T-helper 1 cell treated with Interleukin-12 subunit alpha and Interleukin-12 subunit beta and Interleukin-4 antibody, amounts not matched to agents 30 μg/mL and 1 μg/mL, for 36 hours (primary cell): ENCODE measurements at regions not wholly inside any gene's neighbourhood (a gene's known extent, or its start where the extent isn't known, plus 50 kb on each side); places are given as distances from the start of the nearest gene placed in this dataset.
"Not testable (repeated sequence)": the region's sequence is repeated elsewhere in the genome, so short reads cannot be mapped to it uniquely, and the experiment has no call there.

Experiments
- H3K27ac Mint-ChIP-seq: one replicate; pipeline ENCODE4 v1.8.0; 2021; ENCODE audit warnings: mild to moderate bottlenecking, mixed read lengths
- H3K27me3 Mint-ChIP-seq: one replicate; pipeline ENCODE4 v1.8.0; 2021; ENCODE audit warnings: low read depth, mixed read lengths
- H3K36me3 Mint-ChIP-seq: one replicate; pipeline ENCODE4 v1.8.0; 2021; ENCODE audit warnings: low read depth, mixed read lengths
- H3K4me1 Mint-ChIP-seq: one replicate; pipeline ENCODE4 v1.8.0; 2021; ENCODE audit warnings: low read depth, mixed read lengths
- H3K4me3 Mint-ChIP-seq: one replicate; pipeline ENCODE4 v1.8.0; 2021; ENCODE audit warnings: mild to moderate bottlenecking, moderate library complexity, mixed read lengths
- H3K9me3 Mint-ChIP-seq: one replicate; pipeline ENCODE4 v1.8.0; 2021; ENCODE audit warnings: mixed read lengths

GRCh38 chr5:99379187-99379586 is 450.4 kb upstream of the CHD1 start:
- H3K36me3 Mint-ChIP-seq, result no peaks in the 10 kb centered on the region
- no peaks in the 10 kb centered on the region for H3K27me3 Mint-ChIP-seq
- H3K4me1 Mint-ChIP-seq, result no peaks in the 10 kb centered on the region
- H3K27ac Mint-ChIP-seq, result no peak overlapping the region
- H3K4me3 Mint-ChIP-seq, result no peak overlapping the region
- peaks cover 10% of the 10 kb centered on the region for H3K9me3 Mint-ChIP-seq

DNA sequence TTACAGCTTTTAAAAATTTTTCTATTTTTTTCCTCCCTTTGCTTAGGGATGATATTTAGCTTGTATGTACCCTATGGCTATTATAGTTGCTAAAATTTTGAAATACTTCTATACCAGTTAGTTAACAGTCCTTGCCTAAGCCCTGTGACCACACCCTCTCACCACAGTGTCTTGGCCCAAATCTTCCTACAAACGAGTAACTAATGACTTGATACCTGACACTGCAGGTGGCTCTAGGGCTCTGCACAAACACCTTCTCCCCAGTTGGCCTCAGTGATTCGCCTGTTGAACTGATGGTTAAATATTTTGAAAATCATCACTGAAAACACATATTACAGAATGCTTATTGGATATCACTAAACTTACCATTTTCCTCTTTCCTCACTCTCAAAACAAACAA is 449.6 kb upstream of the CHD1 start:
- Mint-ChIP-seq H3K9me3 (peaks cover 9% of the 10 kb centered on the region), H3K27me3 (no peaks in the 10 kb centered on the region), H3K36me3 (no peaks in the 10 kb centered on the region), H3K4me3 (no peak overlapping the region), H3K4me1 (no peaks in the 10 kb centered on the region), H3K27ac (no peak overlapping the region)

DNA sequence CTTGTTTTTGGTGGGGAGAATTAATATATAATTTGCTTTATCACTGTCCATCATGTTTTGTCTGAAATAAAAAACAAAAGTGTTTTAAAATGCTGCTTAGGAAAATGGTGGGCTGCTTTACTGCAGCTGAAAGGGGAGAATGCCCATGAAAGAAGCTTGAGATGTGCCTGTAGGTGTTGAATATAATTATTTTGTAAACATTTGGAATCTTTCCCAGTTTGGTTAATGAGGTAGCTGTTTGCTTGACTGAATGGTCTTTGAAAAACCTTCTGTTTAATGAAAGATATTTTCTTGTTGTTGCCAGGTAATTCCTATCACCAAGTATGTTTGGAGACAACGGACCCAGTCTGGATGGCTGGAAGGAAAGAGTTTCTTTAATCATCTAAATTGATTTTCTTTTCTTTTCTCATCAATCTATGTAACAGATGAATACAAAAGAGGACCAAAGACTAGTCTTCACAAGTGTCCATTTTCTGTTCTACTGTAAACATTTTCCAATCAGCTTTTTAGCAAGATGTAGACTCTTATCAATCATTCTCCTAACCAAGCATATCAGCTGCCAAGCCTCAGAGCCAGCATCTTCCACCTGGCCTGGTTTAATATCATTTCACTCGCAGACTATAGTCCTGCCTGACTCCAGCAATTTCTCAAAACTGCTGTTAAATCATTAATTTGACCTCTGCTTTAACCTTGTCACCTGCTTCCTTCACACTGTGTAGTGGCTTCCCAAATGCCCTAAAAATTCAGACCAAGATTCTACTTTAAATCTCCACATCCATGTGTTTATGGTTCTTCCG is 441.2 kb upstream of the CHD1 start:
- Mint-ChIP-seq H3K27ac (no peak overlapping the region), H3K27me3 (no peaks in the 10 kb centered on the region), H3K4me3 (no peak overlapping the region), H3K9me3 (no peaks in the 10 kb centered on the region), H3K4me1 (no peaks in the 10 kb centered on the region), H3K36me3 (no peaks in the 10 kb centered on the region)

DNA sequence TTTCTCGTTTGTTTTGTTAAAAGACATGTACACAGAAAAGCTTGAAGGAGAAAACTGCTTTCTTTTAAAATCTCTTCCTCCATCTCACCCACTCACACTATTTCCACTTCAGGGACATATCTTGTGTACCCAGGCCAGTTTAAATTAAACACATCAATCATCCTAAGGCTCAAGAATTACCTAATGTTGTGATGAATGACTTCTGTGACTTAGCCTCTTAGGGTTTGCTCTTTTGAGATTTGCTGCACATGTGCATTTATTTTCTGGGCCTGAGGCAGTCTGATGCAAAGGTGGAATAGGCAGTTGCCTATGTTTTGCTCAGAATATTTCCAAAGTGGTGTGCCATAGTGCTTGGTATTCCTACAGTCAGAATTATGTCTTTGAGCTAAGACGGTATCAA is 439.9 kb upstream of the CHD1 start:
- Mint-ChIP-seq H3K27me3 (no peaks in the 10 kb centered on the region), H3K9me3 (no peaks in the 10 kb centered on the region), H3K36me3 (no peaks in the 10 kb centered on the region), H3K27ac (no peak overlapping the region), H3K4me1 (no peaks in the 10 kb centered on the region), H3K4me3 (no peak overlapping the region)

- H3K4me3 Mint-ChIP-seq, result no peak overlapping the region
- H3K4me1 Mint-ChIP-seq, result no peaks in the 10 kb centered on the region
- no peak overlapping the region for H3K27ac Mint-ChIP-seq
- no peaks in the 10 kb centered on the region for H3K27me3 Mint-ChIP-seq
- H3K36me3 Mint-ChIP-seq, result no peaks in the 10 kb centered on the region
- peaks cover 4% of the 10 kb centered on the region for H3K9me3 Mint-ChIP-seq
These were observed 427.1 kb upstream of the CHD1 start for GRCh38 chr5:99355881-99356280.

DNA sequence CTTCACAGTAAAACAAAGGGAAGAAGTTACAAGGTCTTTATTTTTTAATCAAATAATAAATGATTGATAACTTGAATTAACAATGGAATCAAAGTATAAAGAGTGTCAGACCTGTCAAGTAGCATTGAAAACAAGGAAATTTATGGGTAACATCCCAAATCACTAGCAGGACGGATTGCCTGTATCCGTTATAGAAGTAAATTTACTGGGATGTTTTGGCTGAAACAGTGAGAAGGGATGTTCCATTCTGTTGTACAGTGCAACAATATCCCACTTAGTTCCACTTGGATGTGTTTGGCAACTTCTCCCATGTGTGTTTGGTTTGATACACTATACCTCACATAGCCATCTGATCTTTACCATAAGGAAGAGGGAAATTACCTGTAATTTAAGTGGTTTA is 421.0 kb upstream of the CHD1 start:
- Mint-ChIP-seq H3K27me3 (no peaks in the 10 kb centered on the region), H3K4me3 (no peak overlapping the region), H3K9me3 (peaks cover 4% of the 10 kb centered on the region), H3K36me3 (no peaks in the 10 kb centered on the region), H3K27ac (no peak overlapping the region), H3K4me1 (no peaks in the 10 kb centered on the region)

DNA sequence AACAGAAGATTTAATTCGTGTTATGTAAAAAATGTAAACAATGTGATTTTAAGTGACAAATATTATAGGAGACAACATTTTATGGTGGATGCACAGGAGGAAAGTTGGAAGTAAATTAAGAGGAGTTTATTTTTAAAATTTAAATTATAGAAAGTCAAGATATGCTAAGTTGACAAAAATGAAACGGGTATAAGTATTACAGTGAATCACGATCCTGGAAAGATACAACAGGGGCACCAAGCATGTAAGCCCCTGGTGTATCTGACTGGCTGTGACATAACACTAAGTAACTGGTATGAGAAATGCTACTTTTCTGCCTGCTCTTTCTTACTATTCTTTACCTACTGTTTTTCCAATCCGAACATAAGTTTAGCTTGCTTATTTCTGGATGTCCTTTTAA is 419.8 kb upstream of the CHD1 start:
- Mint-ChIP-seq H3K27me3 (no peaks in the 10 kb centered on the region), H3K4me3 (no peak overlapping the region), H3K9me3 (no peaks in the 10 kb centered on the region), H3K27ac (no peak overlapping the region), H3K4me1 (no peaks in the 10 kb centered on the region), H3K36me3 (no peaks in the 10 kb centered on the region)

- not testable (repeated sequence) for H3K4me1 Mint-ChIP-seq, H3K36me3 Mint-ChIP-seq, H3K4me3 Mint-ChIP-seq, H3K27me3 Mint-ChIP-seq, H3K27ac Mint-ChIP-seq
- H3K9me3 Mint-ChIP-seq, result peaks cover 20% of the 10 kb centered on the region
These were observed 411.0 kb upstream of the CHD1 start for GRCh38 chr5:99339758-99340157.

DNA sequence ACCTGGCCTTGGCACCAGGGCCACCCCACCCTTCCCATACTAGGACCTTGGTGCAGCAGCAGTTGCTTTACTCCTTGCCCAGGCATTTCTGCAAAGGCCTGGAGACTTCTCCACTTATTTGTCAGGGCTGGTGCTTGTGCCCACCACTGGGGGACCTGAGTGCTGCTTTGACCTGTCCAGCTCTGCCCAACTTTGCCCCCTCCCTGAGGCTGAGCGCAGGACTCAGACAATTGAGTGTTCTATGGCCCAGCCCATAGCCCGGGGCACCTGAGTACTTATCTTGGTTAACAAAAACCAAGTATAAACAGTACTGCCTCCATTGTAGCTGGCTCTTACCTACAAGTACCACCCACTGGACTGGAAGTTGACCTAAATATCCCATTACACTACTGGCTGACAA is 406.1 kb upstream of the CHD1 start:
- Mint-ChIP-seq H3K9me3 (peaks cover 14% of the 10 kb centered on the region), H3K27me3 (no peaks in the 10 kb centered on the region), H3K27ac (no peak overlapping the region), H3K36me3 (no peaks in the 10 kb centered on the region), H3K4me1 (no peaks in the 10 kb centered on the region), H3K4me3 (no peak overlapping the region)

DNA sequence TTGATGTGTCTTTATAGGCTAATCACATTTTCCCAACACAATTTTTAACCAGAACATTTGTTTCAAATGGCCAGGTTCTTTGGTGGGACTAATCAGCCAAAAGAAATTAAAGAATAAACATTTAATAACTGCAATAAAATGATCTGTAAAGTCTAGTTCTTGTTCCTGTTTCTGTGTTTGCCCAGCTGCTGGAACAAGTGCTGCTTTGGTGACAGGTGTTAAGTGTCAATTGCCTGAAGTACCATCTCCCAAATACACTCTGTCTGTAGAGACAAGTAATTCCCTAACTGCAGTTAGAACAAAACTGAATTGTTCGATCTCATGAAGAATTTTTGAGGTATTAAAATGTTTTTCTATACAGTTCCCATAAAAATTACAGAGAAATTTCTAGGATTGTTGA is 402.3 kb upstream of the CHD1 start:
- H3K27me3 Mint-ChIP-seq, result no peaks in the 10 kb centered on the region
- H3K9me3 Mint-ChIP-seq, result peaks cover 4% of the 10 kb centered on the region
- no peak overlapping the region for H3K27ac Mint-ChIP-seq
- H3K36me3 Mint-ChIP-seq, result no peaks in the 10 kb centered on the region
- H3K4me3 Mint-ChIP-seq, result no peak overlapping the region
- no peaks in the 10 kb centered on the region for H3K4me1 Mint-ChIP-seq

DNA sequence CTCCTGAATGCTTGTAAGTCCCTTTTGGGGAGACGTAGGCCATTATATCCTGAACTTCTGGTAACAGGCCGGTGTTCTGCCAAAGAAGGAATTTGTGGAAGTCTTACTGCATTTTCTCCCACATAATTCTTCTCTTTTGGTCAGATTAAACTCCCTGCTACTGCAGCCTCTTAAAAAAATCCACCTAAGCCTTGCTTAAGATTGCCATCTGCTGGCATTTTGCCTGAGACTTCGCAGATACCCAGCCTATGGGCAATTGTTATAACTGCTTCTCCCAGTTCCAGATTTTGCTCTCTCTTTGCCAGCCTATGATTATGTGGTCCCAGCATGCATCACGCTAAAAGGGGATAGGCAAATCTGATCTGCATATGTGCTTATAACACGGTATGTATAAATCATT is 391.6 kb upstream of the CHD1 start:
- H3K36me3 Mint-ChIP-seq, result no peaks in the 10 kb centered on the region
- no peaks in the 10 kb centered on the region for H3K27me3 Mint-ChIP-seq
- H3K4me1 Mint-ChIP-seq, result no peaks in the 10 kb centered on the region
- no peak overlapping the region for H3K4me3 Mint-ChIP-seq
- H3K9me3 Mint-ChIP-seq, result no peaks in the 10 kb centered on the region
- no peak overlapping the region for H3K27ac Mint-ChIP-seq

GRCh38 chr5:99317136-99317535 is 388.3 kb upstream of the CHD1 start:
- no peaks in the 10 kb centered on the region for H3K9me3 Mint-ChIP-seq
- H3K36me3 Mint-ChIP-seq, result no peaks in the 10 kb centered on the region
- H3K4me1 Mint-ChIP-seq, result no peaks in the 10 kb centered on the region
- H3K4me3 Mint-ChIP-seq, result no peak overlapping the region
- H3K27ac Mint-ChIP-seq, result no peak overlapping the region
- H3K27me3 Mint-ChIP-seq, result no peaks in the 10 kb centered on the region

DNA sequence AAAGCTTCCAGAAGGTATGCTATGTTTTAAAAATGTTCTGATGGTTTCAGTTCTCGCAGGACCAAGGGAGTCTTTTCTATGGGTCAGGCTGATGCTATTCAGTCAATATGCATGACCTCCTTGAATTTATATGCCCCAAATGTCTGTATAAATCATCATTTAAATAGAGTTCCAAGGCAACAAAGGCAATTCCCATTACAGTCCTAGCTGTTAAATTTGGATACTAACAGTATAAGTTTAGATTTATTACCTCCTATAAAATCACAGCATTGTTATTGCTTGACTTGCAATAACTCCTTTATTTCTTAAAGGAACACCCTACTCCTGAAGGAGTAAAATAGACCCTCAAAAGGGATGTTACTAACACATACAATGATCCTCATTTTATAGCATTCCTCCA is 387.7 kb upstream of the CHD1 start:
- Mint-ChIP-seq H3K4me3 (no peak overlapping the region), H3K36me3 (no peaks in the 10 kb centered on the region), H3K9me3 (no peaks in the 10 kb centered on the region), H3K27ac (no peak overlapping the region), H3K27me3 (no peaks in the 10 kb centered on the region), H3K4me1 (no peaks in the 10 kb centered on the region)

GRCh38 chr5:99315413-99316183 is 386.8 kb upstream of the CHD1 start:
- no peaks in the 10 kb centered on the region for H3K4me1 Mint-ChIP-seq
- no peak overlapping the region for H3K4me3 Mint-ChIP-seq
- H3K36me3 Mint-ChIP-seq, result no peaks in the 10 kb centered on the region
- no peak overlapping the region for H3K27ac Mint-ChIP-seq
- no peaks in the 10 kb centered on the region for H3K9me3 Mint-ChIP-seq
- H3K27me3 Mint-ChIP-seq, result no peaks in the 10 kb centered on the region

DNA sequence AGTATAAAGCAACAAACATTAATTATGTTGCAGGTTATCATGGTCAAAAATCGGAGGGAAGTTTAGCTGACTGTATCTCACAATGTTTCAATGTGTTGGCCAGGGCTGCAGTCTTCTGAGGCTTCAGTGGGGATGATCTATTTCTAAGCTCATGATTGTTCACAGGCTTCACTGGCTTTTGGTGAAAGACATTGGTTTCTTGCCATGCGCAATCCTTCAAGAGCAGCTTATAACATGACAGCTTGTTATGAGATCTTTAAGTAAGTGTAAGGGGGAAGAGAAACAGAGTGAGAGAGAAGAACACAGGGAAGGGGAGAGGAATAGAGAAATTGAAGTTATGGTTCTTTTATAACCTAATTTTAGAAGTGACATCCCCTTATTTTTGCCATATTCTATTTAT is 385.9 kb upstream of the CHD1 start:
- H3K9me3 Mint-ChIP-seq, result no peaks in the 10 kb centered on the region
- no peaks in the 10 kb centered on the region for H3K4me1 Mint-ChIP-seq
- no peak overlapping the region for H3K27ac Mint-ChIP-seq
- no peaks in the 10 kb centered on the region for H3K36me3 Mint-ChIP-seq
- no peak overlapping the region for H3K4me3 Mint-ChIP-seq
- H3K27me3 Mint-ChIP-seq, result no peaks in the 10 kb centered on the region
